Activated CD4-positive, alpha-beta T cell treated with anti-CD3 and anti-CD28 coated beads for 48 hours (primary cell): ENCODE measurements at regions not wholly inside any gene's neighbourhood (a gene's known extent, or its start where the extent isn't known, plus 50 kb on each side); places are given as distances from the start of the nearest gene placed in this dataset.
"Not testable (repeated sequence)": the region's sequence is repeated elsewhere in the genome, so short reads cannot be mapped to it uniquely, and the experiment has no call there.

Source experiments
- DNase-seq: peaks from one replicate; pipeline ENCODE4 v3.0.0-alpha.2; 2020

- no peak for DNase-seq
Observed at GRCh38 chr12:17348311-17348710, 741.7 kb downstream of the RERGL start.

GRCh38 chr12:17344649-17345048 lies 738.7 kb upstream of the LMO3 start:
- DNase-seq, result no peak

- no peak for DNase-seq
Observed at GRCh38 chr12:17342381-17342961, 736.5 kb upstream of the LMO3 start.

GRCh38 chr12:17335487-17335886 lies 729.5 kb upstream of the LMO3 start:
- no peak for DNase-seq

- no peak for DNase-seq
Observed at GRCh38 chr12:17334784-17335183, 728.8 kb upstream of the LMO3 start.

- DNase-seq, result no peak
Observed at GRCh38 chr12:17333287-17333686, 727.3 kb upstream of the LMO3 start.

- no peak for DNase-seq
Observed at GRCh38 chr12:17326649-17327048, 720.7 kb upstream of the LMO3 start.

- no peak for DNase-seq
Observed at GRCh38 chr12:17322090-17322489, 716.1 kb upstream of the LMO3 start.

- DNase-seq, result no peak
Observed at GRCh38 chr12:17304503-17305347, 698.8 kb upstream of the LMO3 start.

- no peak for DNase-seq
Observed at GRCh38 chr12:17302001-17302400, 696.0 kb upstream of the LMO3 start.

GRCh38 chr12:17301544-17301943 lies 695.6 kb upstream of the LMO3 start:
- no peak for DNase-seq

GRCh38 chr12:17296882-17297281 lies 690.9 kb upstream of the LMO3 start:
- DNase-seq, result no peak

- DNase-seq, result no peak
Observed at GRCh38 chr12:17286874-17287273, 680.9 kb upstream of the LMO3 start.

GRCh38 chr12:17284873-17285272 lies 678.9 kb upstream of the LMO3 start:
- no peak for DNase-seq

- no peak for DNase-seq
Observed at GRCh38 chr12:17283563-17283962, 677.6 kb upstream of the LMO3 start.

- not testable (repeated sequence) for DNase-seq
Observed at GRCh38 chr12:17282169-17282568, 676.2 kb upstream of the LMO3 start.

- DNase-seq, result no peak
Observed at GRCh38 chr12:17278946-17279345, 673.0 kb upstream of the LMO3 start.

GRCh38 chr12:17276196-17276595 lies 670.2 kb upstream of the LMO3 start:
- DNase-seq, result no peak

GRCh38 chr12:17266856-17267255 lies 660.9 kb upstream of the LMO3 start:
- no peak for DNase-seq

- DNase-seq, result no peak
Observed at GRCh38 chr12:17264603-17265002, 658.6 kb upstream of the LMO3 start.

GRCh38 chr12:17239874-17240273 lies 633.9 kb upstream of the LMO3 start:
- DNase-seq, result no peak

GRCh38 chr12:17235996-17236395 lies 630.0 kb upstream of the LMO3 start:
- DNase-seq, result no peak

GRCh38 chr12:17215759-17216570 lies 610.0 kb upstream of the LMO3 start:
- no peak for DNase-seq

- DNase-seq, result no peak
Observed at GRCh38 chr12:17214929-17215328, 609.0 kb upstream of the LMO3 start.
